ENCODE measurements at regions not wholly inside any gene's neighbourhood (a gene's known extent, or its start where the extent isn't known, plus 50 kb on each side); places are given as distances from the start of the nearest gene placed in this dataset.

DNA sequence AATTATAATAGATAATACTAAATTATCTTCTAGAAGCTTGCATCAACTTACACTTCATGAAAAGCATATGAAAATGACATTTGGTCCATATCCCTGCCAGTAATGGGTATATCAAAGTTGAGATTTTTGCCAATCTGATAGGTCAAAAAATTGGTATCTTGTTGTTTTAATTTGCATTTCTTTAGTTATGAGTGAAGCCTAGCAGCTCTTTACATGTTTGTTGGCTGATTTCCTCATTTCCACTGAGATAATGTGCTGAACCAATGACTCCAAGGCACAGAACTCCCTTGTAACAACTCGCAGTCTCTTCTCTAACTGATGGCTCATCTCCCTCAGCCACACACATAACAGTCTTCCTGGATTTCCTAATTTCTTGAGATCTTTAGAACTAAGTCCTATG lies 175.3 kb upstream of the SESN3 start:
- TF ChIP-seq, protein P1, sequence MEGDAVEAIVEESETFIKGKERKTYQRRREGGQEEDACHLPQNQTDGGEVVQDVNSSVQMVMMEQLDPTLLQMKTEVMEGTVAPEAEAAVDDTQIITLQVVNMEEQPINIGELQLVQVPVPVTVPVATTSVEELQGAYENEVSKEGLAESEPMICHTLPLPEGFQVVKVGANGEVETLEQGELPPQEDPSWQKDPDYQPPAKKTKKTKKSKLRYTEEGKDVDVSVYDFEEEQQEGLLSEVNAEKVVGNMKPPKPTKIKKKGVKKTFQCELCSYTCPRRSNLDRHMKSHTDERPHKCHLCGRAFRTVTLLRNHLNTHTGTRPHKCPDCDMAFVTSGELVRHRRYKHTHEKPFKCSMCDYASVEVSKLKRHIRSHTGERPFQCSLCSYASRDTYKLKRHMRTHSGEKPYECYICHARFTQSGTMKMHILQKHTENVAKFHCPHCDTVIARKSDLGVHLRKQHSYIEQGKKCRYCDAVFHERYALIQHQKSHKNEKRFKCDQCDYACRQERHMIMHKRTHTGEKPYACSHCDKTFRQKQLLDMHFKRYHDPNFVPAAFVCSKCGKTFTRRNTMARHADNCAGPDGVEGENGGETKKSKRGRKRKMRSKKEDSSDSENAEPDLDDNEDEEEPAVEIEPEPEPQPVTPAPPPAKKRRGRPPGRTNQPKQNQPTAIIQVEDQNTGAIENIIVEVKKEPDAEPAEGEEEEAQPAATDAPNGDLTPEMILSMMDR (IDR thresholded peaks at IDR 0.05; ENCODE audit: control insufficient read depth, extremely low read depth, insufficient read depth): no peak
- DNase-seq (ENCODE audit: low read depth): no peak
- no peak overlapping the region for H3K4me3 ChIP-seq (ENCODE audit: low read depth, low read length)

DNA sequence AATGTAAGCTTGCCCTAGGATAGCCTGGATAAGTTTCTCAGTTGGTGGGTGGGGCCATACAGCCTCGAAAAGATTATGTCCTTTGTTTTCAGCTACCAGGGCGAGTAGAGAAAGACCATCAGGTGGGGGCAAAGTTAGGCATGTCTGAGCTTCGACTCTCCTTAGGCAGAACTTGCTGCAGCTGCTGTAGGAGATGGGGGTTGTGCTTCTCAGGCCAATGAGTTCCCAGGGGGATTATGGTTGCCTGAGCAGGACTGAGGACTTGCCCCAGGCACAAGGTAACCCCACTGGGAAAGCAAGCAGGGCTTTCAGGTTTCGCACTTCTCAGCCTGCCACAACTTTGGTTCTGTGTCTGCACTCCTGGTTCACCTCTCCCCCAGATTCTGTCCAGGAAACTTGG lies 173.4 kb upstream of the SESN3 start:
- no peak overlapping the region for H3K4me3 ChIP-seq (ENCODE audit: low read depth, low read length)

DNA sequence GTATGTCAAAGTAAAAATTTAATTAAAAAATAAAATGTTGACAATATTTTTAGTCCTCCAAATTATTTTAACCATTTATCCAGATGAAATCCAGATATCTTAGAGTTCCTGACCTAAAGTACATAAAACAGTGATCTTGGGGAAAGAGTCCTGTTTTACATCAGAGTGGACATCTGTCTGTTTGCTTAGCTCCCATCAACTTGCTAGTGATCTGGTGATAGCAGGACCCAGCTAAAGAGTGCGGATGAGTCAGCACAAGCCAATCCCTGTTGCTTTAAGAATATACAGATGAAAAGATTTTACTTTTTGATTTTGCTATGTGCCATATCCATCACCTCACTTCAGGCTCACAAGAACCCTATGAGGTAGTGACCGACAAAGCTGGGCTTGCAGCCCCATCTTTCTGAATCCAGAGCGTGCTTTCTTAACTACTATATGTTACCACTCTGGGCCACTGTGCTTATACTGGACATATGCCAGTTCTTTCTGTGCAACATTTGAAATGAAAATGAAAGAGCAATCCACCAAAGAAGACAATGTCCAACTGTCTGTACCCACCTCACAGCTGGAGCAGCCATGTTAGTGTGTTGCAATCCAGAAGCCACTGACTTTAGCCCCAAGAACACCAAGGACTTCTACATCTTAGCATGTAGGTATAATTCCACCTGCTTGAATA lies 167.6 kb upstream of the SESN3 start:
- DNase-seq (ENCODE audit: low read depth): no peak
- H3K4me3 ChIP-seq (ENCODE audit: low read depth, low read length): no peak overlapping the region

More for the DNA sequence above, 173.4 kb upstream of the SESN3 start:
- TF ChIP-seq, protein P1 (IDR thresholded peaks at IDR 0.05; ENCODE audit: control insufficient read depth, extremely low read depth, insufficient read depth): no peak
- no peak for DNase-seq (ENCODE audit: low read depth)

DNA sequence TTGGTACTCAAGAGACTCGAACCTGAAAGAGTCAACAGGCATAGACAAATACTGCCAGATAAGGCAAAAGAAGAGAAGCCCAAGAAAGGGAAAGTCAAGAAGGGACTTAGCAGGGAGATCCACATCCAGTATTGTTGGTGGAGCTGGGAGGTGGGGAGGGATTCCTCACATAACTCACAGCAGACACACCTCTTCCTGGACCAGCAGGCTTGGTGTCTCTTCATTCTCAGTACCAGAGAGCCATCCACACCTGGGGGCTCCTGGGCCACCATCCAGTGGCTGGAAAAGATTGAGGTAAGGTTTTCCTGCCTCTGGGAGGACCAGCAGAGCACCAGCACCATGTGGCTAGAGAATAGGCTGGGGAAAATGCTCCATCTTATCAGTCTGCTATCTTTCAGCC lies 161.6 kb upstream of the SESN3 start:
- H3K4me3 ChIP-seq (ENCODE audit: low read depth, low read length): no peak overlapping the region
- DNase-seq (ENCODE audit: low read depth): no peak
- TF ChIP-seq, protein P1 (IDR thresholded peaks at IDR 0.05; ENCODE audit: control insufficient read depth, extremely low read depth, insufficient read depth): no peak

More for the DNA sequence above, 167.6 kb upstream of the SESN3 start:
- TF ChIP-seq, protein P1 (IDR thresholded peaks at IDR 0.05; ENCODE audit: control insufficient read depth, extremely low read depth, insufficient read depth): no peak

DNA sequence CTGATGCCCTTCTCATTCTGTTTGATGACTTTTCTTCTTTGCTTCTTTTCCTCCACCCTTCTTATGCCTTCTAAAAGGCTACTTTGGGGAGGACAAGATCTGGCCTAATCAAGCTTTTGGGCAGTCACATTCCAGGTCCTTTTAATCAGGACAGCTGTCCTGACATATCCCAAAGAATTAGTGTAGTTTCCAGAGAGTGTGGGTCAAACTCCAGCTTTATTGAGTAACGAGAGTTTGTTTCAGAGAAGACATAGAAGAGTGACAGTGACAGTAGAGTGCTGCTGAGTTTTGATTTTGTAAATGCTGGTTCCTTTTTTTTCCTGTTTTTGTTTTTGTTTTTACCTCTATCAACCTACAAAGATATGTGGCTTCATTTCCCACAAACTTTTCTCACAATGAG lies 158.4 kb upstream of the SESN3 start:
- no peak overlapping the region for H3K4me3 ChIP-seq (ENCODE audit: low read depth, low read length)

DNA sequence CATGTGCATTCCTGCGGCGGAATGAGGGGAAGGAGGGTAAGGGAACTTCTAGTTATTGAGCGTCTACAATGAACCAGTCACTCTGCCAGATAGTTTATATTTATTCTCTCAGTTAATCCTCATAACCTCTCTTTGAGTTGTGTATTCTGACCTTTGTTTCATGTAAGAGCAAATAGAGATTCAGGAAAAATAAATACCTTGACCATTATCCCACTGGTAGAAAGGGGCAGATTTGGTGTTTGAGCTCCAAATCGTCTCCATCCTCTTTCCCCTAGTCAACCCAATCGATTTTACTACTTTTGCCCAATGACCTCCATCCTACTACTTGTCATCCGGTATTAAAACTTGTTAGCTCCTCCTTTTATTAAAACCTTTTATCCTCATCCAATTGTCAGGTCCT lies 157.1 kb upstream of the SESN3 start:
- DNase-seq (ENCODE audit: low read depth): no peak
- H3K4me3 ChIP-seq (ENCODE audit: low read depth, low read length): no peak overlapping the region
- TF ChIP-seq, protein P1 (IDR thresholded peaks at IDR 0.05; ENCODE audit: control insufficient read depth, extremely low read depth, insufficient read depth): no peak

More for the DNA sequence above, 158.4 kb upstream of the SESN3 start:
- TF ChIP-seq, protein P1 (IDR thresholded peaks at IDR 0.05; ENCODE audit: control insufficient read depth, extremely low read depth, insufficient read depth): no peak
- DNase-seq (ENCODE audit: low read depth): no peak

DNA sequence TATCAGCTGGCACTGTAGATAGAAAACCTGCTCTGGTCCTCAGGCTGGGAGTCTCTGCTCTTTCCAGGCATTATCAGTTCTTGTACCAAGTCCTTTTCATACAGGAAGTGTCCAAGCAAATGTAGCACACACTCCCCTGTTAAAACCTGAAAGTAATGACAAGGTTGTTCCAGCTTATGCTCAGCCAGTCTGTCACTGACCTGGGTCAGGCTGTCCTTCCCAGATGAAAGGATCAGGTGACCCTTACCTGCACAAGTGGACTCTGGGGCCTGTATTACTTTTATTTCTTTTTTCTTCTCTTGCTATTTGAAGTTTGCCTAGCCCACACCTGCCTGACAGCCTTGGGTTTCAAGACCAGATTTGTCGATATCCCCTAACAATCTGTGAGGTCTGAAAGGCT lies 156.3 kb upstream of the SESN3 start:
- no peak for DNase-seq (ENCODE audit: low read depth)
- TF ChIP-seq, protein P1 (IDR thresholded peaks at IDR 0.05; ENCODE audit: control insufficient read depth, extremely low read depth, insufficient read depth): no peak
- no peak overlapping the region for H3K4me3 ChIP-seq (ENCODE audit: low read depth, low read length)

All from LNCaP clone FGC (cell line).